ENCODE measurements at regions not wholly inside any gene's neighbourhood (a gene's known extent, or its start where the extent isn't known, plus 50 kb on each side); places are given as distances from the start of the nearest gene placed in this dataset.

GRCh38 chr1:172949096-172949495, 101.6 kb downstream of the TNFSF18 start:
- Histone ChIP-seq H3K9me3 (ENCODE audit: severe bottlenecking) (no peaks in the 10 kb centered on the region), H3K36me3 (ENCODE audit: low read depth) (no peaks in the 10 kb centered on the region), H3K4me1 (ENCODE audit: insufficient read depth, poor library complexity, severe bottlenecking) (peaks cover 13% of the 10 kb centered on the region), H3K27ac (ENCODE audit: poor library complexity, severe bottlenecking) (no peak overlapping the region), H3K27me3 (ENCODE audit: insufficient read depth, poor library complexity, severe bottlenecking) (no peaks in the 10 kb centered on the region), H3K4me3 (ENCODE audit: severe bottlenecking) (no peak overlapping the region)
- ATAC-seq (ENCODE audit: low read depth) (no peak), DNase-seq (ENCODE audit: low spot score) (no peak)
- TF ChIP-seq, protein P1, sequence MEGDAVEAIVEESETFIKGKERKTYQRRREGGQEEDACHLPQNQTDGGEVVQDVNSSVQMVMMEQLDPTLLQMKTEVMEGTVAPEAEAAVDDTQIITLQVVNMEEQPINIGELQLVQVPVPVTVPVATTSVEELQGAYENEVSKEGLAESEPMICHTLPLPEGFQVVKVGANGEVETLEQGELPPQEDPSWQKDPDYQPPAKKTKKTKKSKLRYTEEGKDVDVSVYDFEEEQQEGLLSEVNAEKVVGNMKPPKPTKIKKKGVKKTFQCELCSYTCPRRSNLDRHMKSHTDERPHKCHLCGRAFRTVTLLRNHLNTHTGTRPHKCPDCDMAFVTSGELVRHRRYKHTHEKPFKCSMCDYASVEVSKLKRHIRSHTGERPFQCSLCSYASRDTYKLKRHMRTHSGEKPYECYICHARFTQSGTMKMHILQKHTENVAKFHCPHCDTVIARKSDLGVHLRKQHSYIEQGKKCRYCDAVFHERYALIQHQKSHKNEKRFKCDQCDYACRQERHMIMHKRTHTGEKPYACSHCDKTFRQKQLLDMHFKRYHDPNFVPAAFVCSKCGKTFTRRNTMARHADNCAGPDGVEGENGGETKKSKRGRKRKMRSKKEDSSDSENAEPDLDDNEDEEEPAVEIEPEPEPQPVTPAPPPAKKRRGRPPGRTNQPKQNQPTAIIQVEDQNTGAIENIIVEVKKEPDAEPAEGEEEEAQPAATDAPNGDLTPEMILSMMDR (IDR thresholded peaks at IDR 0.05; ENCODE audit: poor library complexity, severe bottlenecking), result no peak

DNA sequence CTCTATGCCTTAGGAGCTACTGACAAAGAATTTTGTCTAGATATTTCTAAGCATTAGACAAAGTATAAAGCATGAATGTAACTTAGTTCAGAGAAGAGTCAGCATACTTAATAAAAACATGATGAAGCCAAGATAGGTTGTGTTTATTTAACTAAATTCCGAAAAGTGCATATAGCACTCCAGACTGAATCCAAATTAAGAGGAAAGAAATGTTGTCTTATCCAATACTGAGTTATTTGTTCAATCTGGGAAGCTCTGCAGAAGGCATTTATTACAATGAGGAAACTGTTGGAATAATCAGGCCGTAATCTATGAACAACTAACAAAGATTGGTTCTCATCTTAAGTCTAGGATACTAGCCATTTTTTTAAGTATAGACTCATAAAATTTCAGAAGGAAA, 100.2 kb downstream of the TNFSF18 start:
- Histone ChIP-seq H3K9me3 (ENCODE audit: severe bottlenecking) (no peaks in the 10 kb centered on the region), H3K36me3 (ENCODE audit: low read depth) (no peaks in the 10 kb centered on the region), H3K4me1 (ENCODE audit: insufficient read depth, poor library complexity, severe bottlenecking) (peaks cover 18% of the 10 kb centered on the region), H3K27ac (ENCODE audit: poor library complexity, severe bottlenecking) (no peak overlapping the region), H3K4me3 (ENCODE audit: severe bottlenecking) (no peak overlapping the region), H3K27me3 (ENCODE audit: insufficient read depth, poor library complexity, severe bottlenecking) (no peaks in the 10 kb centered on the region)
- no peak for DNase-seq (ENCODE audit: low spot score)
- TF ChIP-seq, protein P1 (IDR thresholded peaks at IDR 0.05; ENCODE audit: poor library complexity, severe bottlenecking), result no peak
- ATAC-seq (ENCODE audit: low read depth), result no peak

DNA sequence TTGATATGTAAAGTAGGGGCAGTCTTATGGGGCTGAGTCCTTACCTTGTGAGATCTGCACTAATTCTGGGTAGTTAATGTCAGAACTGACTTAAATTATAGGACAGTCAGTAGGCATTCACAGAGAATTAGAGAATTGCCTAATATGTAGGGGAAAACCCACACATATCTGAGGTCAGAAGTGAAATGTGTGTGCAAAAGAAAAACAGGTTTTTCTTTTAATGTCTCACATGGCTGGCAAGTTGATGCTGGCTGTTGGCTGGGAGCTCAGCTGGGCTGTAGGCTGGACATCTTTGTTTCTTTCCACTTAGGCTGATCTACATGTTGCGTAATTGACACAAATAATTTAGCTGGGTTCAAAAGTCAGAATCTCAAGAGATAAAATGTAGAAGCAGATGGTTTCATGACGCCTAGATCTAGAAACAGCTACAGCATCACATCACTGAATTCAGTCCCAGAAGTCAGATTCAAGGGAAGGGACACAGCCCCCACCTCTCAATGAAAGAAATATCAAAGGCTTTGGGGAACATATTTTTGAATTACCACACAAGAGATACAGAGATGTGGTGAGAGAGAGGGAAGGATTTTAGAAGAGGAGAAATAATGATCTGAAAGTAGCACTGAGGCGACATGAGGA, 98.9 kb downstream of the TNFSF18 start:
- peak; percentile 42; the same call in 2 of the 3 replicates for ATAC-seq (ENCODE audit: low read depth)
- no peaks in the 10 kb centered on the region for H3K36me3 ChIP-seq (ENCODE audit: low read depth)
- no peak for DNase-seq (ENCODE audit: low spot score)
- no peak overlapping the region for H3K4me3 ChIP-seq (ENCODE audit: severe bottlenecking)
- H3K27ac ChIP-seq (ENCODE audit: poor library complexity, severe bottlenecking), result no peak overlapping the region
- peaks cover 18% of the 10 kb centered on the region for H3K4me1 ChIP-seq (ENCODE audit: insufficient read depth, poor library complexity, severe bottlenecking)
- H3K27me3 ChIP-seq (ENCODE audit: insufficient read depth, poor library complexity, severe bottlenecking), result no peaks in the 10 kb centered on the region
- H3K9me3 ChIP-seq (ENCODE audit: severe bottlenecking), result no peaks in the 10 kb centered on the region
- TF ChIP-seq, protein P1 (IDR thresholded peaks at IDR 0.05; ENCODE audit: poor library complexity, severe bottlenecking), result no peak

DNA sequence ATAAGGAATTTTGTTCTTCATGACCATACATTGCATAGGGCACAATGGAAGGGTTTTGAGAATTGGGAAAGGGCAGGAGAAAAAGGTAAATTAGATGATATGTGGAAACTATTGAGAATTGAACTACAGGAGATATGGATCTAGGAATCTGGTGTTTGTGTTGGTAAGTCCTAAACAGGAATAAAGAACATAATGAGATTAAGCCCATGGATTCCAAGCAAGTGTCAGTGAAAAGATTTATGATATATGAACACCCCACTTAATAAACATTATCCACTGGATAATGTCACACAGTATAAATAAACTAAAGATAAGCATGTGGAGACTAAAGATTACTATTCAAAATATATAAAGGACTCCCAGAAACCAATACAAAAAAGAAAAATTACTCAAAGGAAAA, 98.2 kb downstream of the TNFSF18 start:
- Histone ChIP-seq H3K27me3 (ENCODE audit: insufficient read depth, poor library complexity, severe bottlenecking) (no peaks in the 10 kb centered on the region), H3K27ac (ENCODE audit: poor library complexity, severe bottlenecking) (no peak overlapping the region), H3K4me1 (ENCODE audit: insufficient read depth, poor library complexity, severe bottlenecking) (peaks cover 18% of the 10 kb centered on the region), H3K4me3 (ENCODE audit: severe bottlenecking) (no peak overlapping the region), H3K36me3 (ENCODE audit: low read depth) (no peaks in the 10 kb centered on the region), H3K9me3 (ENCODE audit: severe bottlenecking) (no peaks in the 10 kb centered on the region)
- no peak for ATAC-seq (ENCODE audit: low read depth)
- DNase-seq (ENCODE audit: low spot score), result no peak
- TF ChIP-seq, protein P1 (IDR thresholded peaks at IDR 0.05; ENCODE audit: poor library complexity, severe bottlenecking), result no peak

- H3K27me3 ChIP-seq (ENCODE audit: insufficient read depth, poor library complexity, severe bottlenecking), result no peaks in the 10 kb centered on the region
- TF ChIP-seq, protein P1 (IDR thresholded peaks at IDR 0.05; ENCODE audit: poor library complexity, severe bottlenecking), result no peak
- ATAC-seq (ENCODE audit: low read depth) (no peak), DNase-seq (ENCODE audit: low spot score) (no peak)
- no peaks in the 10 kb centered on the region for H3K9me3 ChIP-seq (ENCODE audit: severe bottlenecking)
- peaks cover 11% of the 10 kb centered on the region for H3K4me1 ChIP-seq (ENCODE audit: insufficient read depth, poor library complexity, severe bottlenecking)
- H3K36me3 ChIP-seq (ENCODE audit: low read depth), result no peaks in the 10 kb centered on the region
- H3K4me3 ChIP-seq (ENCODE audit: severe bottlenecking), result no peak overlapping the region
- H3K27ac ChIP-seq (ENCODE audit: poor library complexity, severe bottlenecking), result no peak overlapping the region
These were observed 96.1 kb downstream of the TNFSF18 start for GRCh38 chr1:172954476-172955150.
